22Rv1 (cell line): ENCODE measurements at regions not wholly inside any gene's neighbourhood (a gene's known extent, or its start where the extent isn't known, plus 50 kb on each side); places are given as distances from the start of the nearest gene placed in this dataset.

Experiments used
- CTCF ChIP-seq: fragments of 450-650 bp; IDR thresholded peaks from 2 replicates; pipeline ENCODE4 v1.5.1; 2017; ENCODE audit warnings: mild to moderate bottlenecking
- ZFX ChIP-seq: fragments of 450-650 bp; IDR thresholded peaks from 2 replicates; pipeline ENCODE4 v1.6.1; 2017; ENCODE audit warnings: antibody characterized with exemption, borderline replicate concordance

- TF ChIP-seq CTCF (no peak), ZFX (no peak)
Observed at GRCh38 chr4:105092768-105093167, 53.9 kb upstream of the TET2 start.
